GM19351 (cell line): ENCODE measurements at regions not wholly inside any gene's neighbourhood (a gene's known extent, or its start where the extent isn't known, plus 50 kb on each side); places are given as distances from the start of the nearest gene placed in this dataset.
"Not testable (repeated sequence)": the region's sequence is repeated elsewhere in the genome, so short reads cannot be mapped to it uniquely, and the experiment has no call there.

Experiments
- ATAC-seq: cut with Tn5 transposase; IDR thresholded peaks from one replicate; pipeline ENCODE4 v1.9.1; 2021; ENCODE audit warnings: mild to moderate bottlenecking, moderate library complexity; ENCODE audit not compliant: unreplicated experiment

DNA sequence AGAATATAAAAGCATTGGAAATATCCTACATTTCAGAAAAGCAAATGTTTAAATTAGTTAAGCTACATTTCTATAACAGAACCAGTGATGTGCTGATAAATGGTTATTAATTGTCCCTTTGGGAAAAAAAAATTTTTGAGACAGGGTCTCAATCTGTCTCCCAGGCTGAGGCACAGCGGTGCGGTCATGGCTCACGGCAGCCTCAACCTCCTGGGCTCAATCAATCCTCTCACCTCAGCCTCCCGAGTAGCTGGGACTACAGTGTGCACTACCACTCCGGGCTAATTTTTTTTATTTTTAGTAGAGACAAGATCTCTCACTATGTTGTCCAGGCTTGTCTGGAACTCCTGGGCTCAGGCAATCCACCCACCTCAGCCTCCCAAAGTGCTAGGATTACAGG lies 194.8 kb upstream of the SALL3 start:
- no peak for ATAC-seq

DNA sequence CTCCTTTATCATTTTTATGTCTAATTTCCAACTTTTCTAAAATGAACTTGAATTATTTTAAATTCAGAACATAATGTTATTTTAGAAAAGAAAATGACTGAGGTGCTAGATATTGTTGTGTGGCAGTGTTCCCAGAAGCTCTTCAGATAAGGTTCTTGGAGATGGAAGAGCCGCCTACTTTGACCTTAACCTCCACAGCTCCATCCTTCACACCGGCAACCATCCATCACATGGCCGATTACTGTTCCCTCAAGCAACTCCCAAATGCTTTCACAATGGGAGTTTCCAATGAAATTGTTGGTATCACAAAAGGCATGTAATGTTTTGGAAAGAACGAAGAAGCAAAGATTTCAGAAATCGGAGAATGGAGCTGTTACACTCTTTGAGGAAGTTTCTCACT lies 193.9 kb upstream of the SALL3 start:
- no peak for ATAC-seq

DNA sequence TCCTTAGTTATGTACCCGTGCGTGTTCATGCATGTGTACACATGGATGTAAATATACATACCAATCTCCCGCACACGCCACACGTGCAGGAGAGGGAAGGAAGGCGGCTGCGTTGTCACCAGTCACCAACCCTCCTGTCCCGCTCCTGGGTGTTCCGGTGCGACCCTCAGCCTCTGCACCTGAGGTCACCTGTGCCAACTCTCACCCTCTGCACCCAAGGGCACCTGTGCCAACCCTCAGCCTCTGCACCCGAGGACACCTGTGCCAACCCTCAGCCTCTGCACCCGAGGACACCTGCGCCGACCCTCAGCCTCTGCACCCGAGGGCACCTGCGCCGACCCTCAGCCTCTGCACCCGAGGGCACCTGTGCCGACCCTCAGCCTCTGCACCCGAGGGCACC lies 192.8 kb upstream of the SALL3 start:
- ATAC-seq: no peak

DNA sequence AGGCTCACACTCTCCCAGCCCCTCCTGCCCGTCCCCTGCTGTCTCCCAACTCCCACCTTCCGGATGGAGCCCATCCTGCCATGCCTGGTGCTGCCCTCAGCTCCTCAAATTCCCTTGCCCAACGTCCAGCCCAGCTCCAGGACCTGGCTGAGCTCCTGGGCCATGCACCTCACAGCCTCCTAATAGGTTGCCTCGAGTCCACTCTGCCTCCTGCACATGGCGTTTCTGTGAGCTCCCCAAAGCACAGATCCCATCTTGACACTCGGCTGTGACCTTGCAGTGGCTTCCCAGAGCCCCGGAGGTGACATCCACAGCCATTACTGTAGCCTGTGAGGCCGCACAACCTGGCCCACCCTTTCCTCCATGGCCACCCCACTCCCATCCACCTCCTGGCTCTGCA lies 191.9 kb upstream of the SALL3 start:
- ATAC-seq: no peak

DNA sequence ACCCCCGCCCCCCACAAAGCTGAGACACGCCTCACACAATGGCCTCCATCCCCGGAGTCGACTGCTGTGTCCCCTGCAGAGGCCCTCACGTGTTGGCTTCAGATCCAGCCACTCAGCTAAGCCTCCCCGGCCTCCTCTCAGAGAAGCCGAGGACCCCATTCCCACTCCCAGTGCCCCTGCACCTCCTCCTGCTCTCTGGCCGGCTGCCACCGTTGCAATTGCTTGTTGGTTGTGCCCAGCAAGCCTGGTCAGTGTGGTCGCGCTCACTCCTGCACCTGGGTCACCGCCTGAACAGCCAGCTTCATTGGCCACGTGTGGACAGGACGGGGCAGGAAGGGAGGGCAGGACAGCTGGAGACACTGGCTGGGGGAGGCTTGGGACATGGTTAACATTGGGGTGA lies 191.5 kb upstream of the SALL3 start:
- no peak for ATAC-seq

DNA sequence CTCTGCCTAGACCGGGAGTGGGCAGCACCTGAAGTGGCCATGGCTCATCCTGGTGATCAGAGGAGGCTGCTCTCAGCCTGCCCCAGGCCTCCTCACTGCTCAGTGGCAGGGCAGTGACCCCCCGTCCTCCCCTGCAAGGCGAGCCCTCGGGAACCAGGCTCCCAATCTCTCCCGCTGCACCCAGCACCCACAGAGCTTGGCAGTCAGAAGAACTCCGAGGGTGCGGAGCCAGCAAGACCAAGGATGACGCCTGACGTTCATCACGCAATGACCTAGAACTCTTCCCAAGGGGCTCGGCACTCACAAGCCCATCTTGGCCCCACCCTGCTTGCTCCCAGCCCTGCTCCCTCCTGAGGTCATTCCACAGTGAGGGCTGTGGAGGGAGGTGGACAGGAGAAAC lies 189.8 kb upstream of the SALL3 start:
- no peak for ATAC-seq

DNA sequence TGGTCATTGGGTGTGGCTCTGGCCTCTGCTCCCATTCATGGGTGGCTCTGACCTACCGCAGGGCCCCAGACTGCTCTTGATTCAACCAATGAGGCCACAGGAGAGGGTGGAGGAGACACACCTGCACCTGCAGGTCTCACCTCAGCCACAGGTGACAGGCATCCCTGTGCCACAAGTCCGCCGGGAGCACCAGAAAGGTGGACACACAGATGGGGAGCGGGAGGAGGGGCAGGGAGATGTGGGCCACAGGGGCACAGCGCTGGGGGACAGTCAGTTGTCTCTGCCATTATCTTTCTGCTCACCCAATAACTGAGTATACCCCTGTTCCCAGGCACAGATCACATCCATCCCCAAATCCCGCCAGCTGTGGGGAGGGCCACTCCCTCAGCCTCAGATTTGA lies 189.1 kb upstream of the SALL3 start:
- ATAC-seq: no peak

DNA sequence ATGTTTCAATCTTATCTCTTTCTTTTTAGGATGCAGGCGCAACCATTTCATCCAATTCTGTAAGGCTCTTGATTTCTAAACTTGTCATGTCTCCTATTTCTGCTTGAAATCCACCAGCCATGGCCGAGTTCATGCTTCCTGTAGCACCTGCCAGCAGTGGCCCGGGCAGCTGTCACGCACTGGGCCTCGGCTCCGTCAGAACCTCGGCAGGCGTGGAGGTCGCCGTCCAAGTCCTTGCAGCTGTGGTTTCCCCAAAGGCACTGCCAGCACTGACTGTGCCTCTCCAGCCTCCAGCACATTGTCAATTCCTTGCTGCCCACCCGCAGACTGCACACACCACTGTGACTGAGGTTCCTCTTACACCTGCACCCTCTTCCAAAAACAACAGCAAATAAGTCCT lies 188.7 kb upstream of the SALL3 start:
- ATAC-seq: no peak

DNA sequence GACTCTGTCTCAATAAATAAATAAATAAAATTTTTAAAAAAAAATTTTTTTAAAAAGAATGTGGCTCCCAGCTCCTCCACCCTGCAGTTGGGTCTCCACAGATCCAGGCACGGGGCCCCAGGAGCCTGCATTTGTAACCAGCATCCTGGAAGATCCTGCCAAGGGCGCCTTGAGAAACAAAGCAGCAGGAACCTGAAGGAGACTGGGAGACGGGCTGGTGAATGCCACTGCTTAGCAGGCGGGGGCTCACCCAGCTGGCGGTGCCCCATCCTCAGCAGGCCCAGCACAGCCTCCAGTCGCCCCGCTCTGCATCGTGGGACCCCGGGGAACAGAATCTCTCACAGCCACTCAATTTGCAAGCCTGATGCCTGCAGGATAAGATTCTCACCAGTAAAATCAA lies 187.5 kb upstream of the SALL3 start:
- ATAC-seq: no peak

DNA sequence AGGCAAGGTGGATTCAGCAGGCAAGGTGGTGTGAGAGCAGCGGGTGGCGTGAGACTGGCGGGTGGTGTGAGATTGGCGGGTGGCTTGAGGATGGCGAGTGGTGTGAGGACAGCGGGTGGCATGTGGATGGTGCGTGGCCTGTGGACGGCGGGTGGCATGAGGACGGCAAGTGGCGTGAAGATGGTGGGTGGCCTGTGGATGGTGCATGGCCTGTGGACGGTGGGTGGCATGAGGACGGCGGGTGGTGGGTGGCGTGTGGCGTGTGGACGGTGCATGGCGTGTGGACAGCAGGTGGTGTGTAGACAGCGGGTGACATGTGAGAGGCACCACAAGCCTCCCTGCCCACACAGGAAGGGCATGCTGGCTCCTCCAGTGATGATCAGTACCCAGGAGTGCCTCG lies 186.9 kb upstream of the SALL3 start:
- ATAC-seq: no peak

DNA sequence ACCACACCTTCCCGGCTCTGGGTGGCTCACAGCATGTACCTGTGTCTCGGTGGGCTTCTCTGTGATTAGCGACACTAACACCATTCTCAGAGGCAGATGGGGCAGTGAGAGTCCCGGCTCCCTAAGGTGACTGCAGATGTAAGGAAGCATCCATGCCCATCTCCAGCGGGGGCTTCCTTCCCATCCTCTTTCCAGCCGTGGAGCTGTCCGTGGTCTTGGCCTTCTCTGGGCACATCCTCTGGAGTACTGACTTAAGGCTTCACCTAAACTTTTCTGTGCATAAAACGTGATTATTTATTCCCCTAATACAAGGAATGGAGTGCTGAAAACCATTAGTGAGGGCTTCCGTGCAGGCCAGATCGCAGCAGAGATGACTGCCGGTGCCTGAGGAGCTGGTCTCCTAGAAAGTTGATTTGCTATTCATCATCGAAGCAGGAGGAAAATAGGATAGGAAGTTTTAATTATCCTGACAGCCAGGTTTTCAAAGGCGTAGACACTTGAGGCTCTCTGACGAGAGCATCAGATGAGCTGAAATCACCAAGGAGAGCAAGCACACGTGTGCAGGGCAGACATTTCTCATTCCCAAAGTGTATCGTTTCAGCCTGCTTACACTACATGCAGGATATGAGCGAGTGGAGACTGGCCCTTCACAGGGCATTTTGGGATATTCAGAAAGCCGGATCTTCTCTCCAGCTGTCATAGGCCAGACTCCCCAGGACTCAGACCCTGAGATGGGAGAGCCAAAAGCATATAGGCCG lies 186.1 kb upstream of the SALL3 start:
- no peak for ATAC-seq

DNA sequence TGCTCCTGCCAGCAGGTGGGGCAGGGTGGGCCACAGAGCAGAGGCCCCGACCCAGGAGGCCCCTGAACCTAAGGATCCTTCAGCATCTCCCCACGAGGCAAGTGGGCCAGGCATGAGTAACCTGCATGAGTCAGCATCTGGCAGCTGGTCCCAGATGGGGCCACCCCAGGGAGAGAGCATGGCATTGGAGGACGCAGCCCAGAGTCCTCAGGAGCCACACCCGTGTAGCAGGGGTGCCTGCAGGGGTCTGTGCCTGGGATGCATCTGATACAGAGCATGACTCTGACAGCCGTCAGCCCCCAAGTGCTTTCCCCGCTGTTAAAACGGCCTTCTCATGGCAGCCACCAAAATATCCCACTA lies 185.6 kb upstream of the SALL3 start:
- ATAC-seq: no peak

DNA sequence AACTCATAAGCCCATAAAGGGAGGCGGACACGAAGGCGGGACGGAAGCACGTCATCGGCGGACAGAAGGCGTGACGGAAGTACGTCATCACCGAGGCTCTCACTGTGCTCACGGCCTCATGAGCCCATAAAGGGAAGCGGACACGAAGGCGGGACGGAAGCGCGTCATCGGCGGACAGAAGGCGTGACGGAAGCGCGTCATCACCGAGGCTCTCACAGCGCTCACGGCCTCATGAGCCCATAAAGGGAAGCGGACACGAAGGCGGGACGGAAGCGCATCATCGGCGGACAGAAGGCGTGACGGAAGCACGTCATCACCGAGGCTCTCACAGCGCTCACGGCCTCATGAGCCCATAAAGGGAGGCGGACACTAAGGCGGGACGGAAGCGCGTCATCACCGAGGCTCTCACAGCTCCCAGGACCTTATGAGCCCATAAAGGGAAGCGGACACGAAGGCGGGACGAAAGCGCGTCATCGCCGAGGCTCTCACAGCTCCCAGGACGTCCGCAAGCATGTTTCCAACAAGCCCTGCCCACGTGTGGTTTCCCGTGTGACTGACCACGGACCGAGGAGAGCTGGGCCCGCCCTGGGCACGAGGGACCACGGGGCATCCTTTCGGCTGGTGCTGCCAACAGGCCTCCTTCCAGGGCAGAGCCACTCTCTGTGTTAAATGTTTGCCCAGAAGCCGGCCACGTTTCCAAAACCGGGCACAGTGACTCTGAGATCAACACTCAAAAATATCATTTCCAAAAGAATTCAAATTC lies 182.7 kb upstream of the SALL3 start:
- ATAC-seq: no peak

DNA sequence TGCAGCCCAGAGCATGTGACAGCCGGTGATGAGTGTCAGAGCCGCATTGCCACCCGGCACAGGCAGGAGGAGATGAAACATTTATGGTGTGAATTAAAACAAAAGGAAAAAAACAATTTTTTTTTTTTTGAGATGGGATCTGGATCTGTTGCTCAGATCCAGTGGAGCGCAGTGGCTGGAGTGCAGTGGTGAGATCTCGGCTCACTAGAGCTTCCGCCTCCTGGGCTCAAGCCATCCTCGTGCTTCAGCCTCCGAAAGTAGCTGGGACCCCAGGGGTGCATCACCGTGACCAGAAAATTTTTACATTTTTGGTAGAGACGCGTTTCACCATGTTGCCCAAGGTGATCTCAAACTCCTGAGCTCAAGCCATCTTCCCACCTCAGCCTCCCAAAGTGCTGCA lies 182.1 kb upstream of the SALL3 start:
- no peak for ATAC-seq

DNA sequence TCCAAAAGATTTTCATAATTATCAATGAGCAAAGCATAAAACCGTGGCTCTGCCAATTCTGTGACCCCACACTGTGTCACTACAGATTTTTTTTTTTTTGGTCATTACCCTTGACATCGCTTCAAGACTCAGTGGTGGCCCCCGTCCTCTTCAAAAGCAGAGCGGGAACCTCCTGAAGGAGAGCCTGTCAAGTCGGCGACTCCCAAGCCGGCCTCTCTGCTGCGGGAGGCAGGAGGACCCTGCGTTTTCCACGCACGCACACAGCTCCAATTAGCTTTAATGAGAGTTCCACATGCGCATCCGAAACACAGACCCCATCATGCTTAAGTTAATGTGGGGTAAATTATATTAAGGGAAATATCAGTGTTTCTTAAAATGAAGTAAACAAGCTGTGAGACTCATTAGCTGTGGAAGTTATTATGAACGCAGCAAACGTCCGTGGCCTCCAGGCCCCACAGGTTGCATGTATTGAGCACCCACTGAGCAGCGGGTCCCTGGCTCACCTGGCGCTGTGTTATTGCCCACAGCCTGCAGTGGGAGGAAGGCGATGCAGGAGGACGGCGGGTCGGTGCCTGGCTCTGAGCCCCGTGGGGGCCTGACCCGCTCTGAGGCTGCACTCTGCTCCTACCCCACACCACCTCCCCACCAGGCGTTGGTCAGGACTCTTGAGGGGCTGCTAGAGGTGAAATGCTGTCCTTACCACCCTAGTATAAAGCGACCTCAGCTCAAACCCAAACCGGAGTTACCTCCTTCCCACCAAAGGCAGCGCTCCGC lies 181.0 kb upstream of the SALL3 start:
- no peak for ATAC-seq

DNA sequence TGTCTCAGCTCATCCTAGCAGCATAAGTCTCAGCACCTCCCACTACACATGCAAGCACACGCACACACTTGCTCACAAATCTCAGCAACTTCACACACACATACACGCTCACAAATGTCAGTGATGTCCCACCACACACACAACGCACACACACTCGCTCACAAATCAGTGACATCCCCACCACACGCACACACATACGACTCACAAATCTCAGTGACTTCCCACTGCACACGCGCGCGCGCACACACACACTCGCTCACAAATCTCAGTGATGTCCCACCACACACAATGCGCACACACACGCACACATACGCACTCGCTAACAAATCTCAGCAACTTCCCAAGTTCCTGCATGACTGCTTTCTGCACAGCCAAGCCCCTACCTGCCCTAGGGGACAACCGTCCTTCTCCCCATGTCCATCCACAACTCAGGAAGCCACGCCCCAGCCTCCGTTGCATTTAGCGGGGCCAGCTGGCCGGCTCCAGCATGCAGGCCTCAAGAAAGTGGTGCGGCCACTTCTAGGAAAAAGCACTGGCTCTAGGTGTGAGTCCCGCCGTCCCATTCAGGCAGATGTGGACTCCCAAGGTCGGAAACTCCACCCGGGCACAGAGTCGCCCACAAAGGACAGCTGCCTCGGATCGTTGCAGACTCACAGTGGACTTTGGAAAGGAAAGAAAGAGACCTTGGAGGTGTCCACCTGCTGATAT lies 180.1 kb upstream of the SALL3 start:
- no peak for ATAC-seq

DNA sequence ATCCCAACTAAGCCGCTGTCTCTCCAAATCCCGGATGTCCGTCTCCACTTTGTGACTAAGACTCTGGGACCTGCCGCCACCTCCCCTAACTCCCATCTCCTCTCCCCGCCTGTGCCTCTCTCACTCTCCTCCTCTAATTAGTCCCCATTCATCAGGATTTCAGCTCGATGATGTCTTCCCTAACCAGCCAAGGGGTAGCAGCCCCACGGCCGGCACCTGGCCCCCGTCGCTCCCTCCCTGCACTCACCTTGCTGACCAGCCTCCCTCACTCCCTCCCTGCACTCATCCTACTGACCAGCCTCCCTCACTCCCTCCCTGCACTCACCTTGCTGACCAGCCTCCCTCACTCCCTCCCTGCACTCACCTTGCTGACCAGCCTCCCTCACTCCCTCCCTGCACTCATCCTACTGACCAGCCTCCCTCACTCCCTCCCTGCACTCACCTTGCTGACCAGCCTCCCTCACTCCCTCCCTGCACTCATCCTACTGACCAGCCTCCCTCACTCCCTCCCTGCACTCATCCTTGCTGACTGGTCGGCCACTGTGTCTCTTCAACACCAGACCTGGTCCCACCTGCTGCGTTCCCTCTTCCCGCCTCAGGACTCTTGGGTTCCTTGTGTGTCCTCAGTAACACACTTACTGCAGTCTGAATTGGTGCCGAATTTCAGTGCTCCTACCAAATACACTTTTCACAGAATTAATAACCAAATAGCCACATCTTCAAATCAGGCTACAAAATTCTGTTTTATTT lies 179.3 kb upstream of the SALL3 start:
- ATAC-seq: not testable (repeated sequence)

DNA sequence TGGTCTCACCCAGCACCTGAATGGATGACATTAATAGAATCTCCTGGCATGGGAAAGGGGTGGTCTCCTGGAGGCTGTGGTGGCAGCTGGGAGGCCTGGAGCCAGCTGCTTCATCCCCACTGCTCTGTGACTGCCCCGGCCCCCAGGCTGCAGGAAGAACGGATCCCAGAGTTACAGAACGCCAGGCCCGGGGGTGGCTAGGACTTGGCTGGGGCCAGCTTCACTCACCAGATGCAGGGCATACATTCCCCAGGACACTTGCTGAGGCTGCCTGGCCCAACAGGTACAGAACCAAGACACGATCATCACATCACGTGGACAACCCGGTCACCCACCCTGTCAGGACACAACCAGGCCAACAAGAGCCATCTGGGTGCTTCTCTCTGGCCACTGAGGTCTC lies 178.6 kb upstream of the SALL3 start:
- ATAC-seq: no peak

DNA sequence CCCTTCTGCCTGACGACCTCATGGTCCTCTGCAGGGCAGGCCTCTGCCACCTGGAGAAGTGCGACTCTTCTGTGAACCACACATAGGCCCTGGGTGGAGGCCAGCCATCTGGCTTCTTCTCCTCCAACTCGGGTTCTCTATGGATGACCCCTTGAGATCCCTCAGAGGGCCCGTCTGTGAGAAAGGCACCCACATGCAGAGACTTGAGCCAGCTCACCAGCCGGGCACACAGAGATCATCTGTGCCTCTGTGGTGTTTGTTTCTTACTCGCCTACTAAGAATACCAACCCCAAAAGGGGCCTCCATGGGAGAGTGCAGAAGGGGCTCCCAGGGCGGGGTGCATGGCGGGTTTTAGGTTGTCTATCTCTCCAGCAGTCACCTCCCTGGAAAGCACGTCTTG lies 176.5 kb upstream of the SALL3 start:
- no peak for ATAC-seq

DNA sequence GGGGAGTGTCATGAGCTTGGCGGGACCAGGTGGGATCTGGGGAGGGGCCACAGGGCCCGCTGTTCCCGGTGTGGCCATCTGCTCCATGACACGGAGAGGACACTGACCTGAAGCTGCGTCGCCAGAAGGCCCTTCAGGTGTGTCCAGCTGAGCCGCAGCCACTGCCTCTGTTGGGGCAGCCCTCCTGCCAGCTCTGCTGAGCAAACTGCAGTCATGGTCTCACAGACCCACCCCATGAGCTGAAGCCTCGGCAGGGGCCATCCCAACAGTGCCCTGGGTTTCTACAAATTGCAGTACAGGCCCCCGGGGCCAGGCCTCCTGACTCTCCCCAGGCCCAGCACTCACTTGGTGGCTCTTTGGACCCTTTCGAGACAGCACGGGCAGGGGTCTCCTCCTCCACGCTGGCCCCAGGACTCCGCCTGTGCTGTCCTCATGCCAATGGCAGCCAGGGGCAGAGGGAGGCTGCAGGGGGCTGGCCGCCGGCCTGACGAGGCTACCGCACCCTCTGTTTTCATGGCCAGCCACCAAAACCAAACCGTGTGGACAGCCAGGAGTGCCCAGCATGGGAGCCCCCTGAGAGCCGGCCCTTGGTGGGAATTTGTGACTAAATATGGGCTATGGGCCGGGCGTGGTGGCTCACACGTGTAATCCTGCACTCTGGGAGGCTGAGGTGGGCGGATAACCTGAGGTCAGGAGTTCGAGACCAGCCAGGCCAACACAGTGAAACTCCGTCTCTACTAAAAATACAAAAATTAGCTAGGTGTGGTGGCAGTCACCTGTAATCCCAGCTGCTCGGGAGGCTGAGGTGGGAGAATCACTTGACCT lies 175.2 kb upstream of the SALL3 start:
- no peak for ATAC-seq
